Liver (tissue), 8 donors: ENCODE measurements at regions not wholly inside any gene's neighbourhood (a gene's known extent, or its start where the extent isn't known, plus 50 kb on each side); places are given as distances from the start of the nearest gene placed in this dataset.

Experiments
- DNase-seq: peaks from one replicate; pipeline ENCODE4 v3.0.0-alpha.2; 2017; ENCODE audit warnings: low spot score
- H3K27ac ChIP-seq, 2 donors: one replicate each; pipeline ENCODE4 v1.7.0; 2013; ENCODE audit warnings: inconsistent platforms in 2 of 2, low read length in 2 of 2, control low read depth in 1 of 2, low read depth in 1 of 2, mild to moderate bottlenecking in 1 of 2
- H3K27me3 ChIP-seq, 4 donors: one replicate each; pipeline versions ENCODE4 v1.6.1 to v1.7.0; 2013; ENCODE audit warnings: low read length in 3 of 4, inconsistent platforms in 1 of 4, mild to moderate bottlenecking in 1 of 4, moderate library complexity in 1 of 4; ENCODE audit not compliant: control insufficient read depth in 4 of 4, insufficient read depth in 4 of 4
- H3K36me3 ChIP-seq, 4 donors: one replicate each; pipeline versions ENCODE4 v1.6.1 to v1.7.0; 2013; ENCODE audit warnings: low read length in 3 of 4, mild to moderate bottlenecking in 3 of 4, low read depth in 1 of 4, moderate library complexity in 1 of 4; ENCODE audit not compliant: control insufficient read depth in 4 of 4, insufficient read depth in 3 of 4
- H3K4me1 ChIP-seq, 4 donors: one replicate each; pipeline versions ENCODE4 v1.6.1 to v1.7.0; 2013; ENCODE audit warnings: low read length in 3 of 4, mild to moderate bottlenecking in 3 of 4, moderate library complexity in 1 of 4; ENCODE audit not compliant: control insufficient read depth in 4 of 4, insufficient read depth in 4 of 4
- H3K4me3 ChIP-seq, 3 donors: one replicate each; pipeline versions ENCODE4 v1.6.1 to v1.7.0; 2013; ENCODE audit warnings: low read length in 3 of 3, control low read depth in 1 of 3, low read depth in 1 of 3, mild to moderate bottlenecking in 1 of 3
- H3K9ac ChIP-seq, 2 donors: one replicate each; pipeline ENCODE4 v1.7.0; 2013; ENCODE audit warnings: low read length in 2 of 2, mild to moderate bottlenecking in 2 of 2, moderate library complexity in 2 of 2, control low read depth in 1 of 2, low read depth in 1 of 2
- H3K9me3 ChIP-seq, 4 donors: one replicate each; pipeline versions ENCODE4 v1.6.1 to v1.7.0; 2013; ENCODE audit warnings: low read length in 3 of 4; ENCODE audit not compliant: control insufficient read depth in 4 of 4
- EGR1 ChIP-seq, 2 donors: IDR thresholded peaks; 2 replicates each; pipeline ENCODE4 v1.6.1; 2016 to 2018; ENCODE audit warnings: antibody characterized with exemption in 2 of 2, low read depth in 2 of 2
- FOXA1 ChIP-seq: IDR thresholded peaks from 2 replicates; pipeline ENCODE4 v1.6.1; 2016; ENCODE audit warnings: antibody characterized with exemption
- FOXA2 ChIP-seq: IDR thresholded peaks from 2 replicates; pipeline ENCODE4 v1.6.1; 2016; ENCODE audit warnings: antibody characterized with exemption
- GABPA ChIP-seq, 2 donors: IDR thresholded peaks in 1 of 2; conservative IDR thresholded peaks in 1 of 2; 2 replicates each; pipeline ENCODE4 v1.6.1; 2016; ENCODE audit warnings: antibody characterized with exemption in 2 of 2, mild to moderate bottlenecking in 1 of 2, moderate library complexity in 1 of 2
- HNF4A ChIP-seq, 2 donors: conservative IDR thresholded peaks; 2 replicates each; pipeline ENCODE4 v1.6.1; 2016; ENCODE audit warnings: antibody characterized with exemption in 2 of 2, mild to moderate bottlenecking in 2 of 2
- HNF4G ChIP-seq: IDR thresholded peaks from 2 replicates; pipeline ENCODE4 v1.6.1; 2016; ENCODE audit warnings: antibody characterized with exemption
- JUND ChIP-seq, 2 donors: IDR thresholded peaks; 2 replicates each; pipeline ENCODE4 v1.6.1; 2016; ENCODE audit warnings: antibody characterized with exemption in 2 of 2
- NR2F2 ChIP-seq: IDR thresholded peaks from 2 replicates; pipeline ENCODE4 v1.6.1; 2016; ENCODE audit warnings: antibody characterized with exemption
- RAD21 ChIP-seq, 2 donors: IDR thresholded peaks; 2 replicates each; pipeline ENCODE4 v1.6.1; 2016; ENCODE audit warnings: antibody characterized with exemption in 2 of 2, mild to moderate bottlenecking in 2 of 2
- RXRA ChIP-seq, 2 donors: IDR thresholded peaks; 2 replicates each; pipeline ENCODE4 v1.6.1; 2017 to 2018; ENCODE audit warnings: antibody characterized with exemption in 2 of 2, mild to moderate bottlenecking in 1 of 2
- SP1 ChIP-seq: IDR thresholded peaks from 2 replicates; pipeline ENCODE4 v1.6.1; 2018; ENCODE audit warnings: antibody characterized with exemption, mild to moderate bottlenecking
- TAF1 ChIP-seq: conservative IDR thresholded peaks from 2 replicates; pipeline ENCODE4 v1.6.1; 2016; ENCODE audit warnings: antibody characterized with exemption, mild to moderate bottlenecking
- YY1 ChIP-seq: IDR thresholded peaks from 2 replicates; pipeline ENCODE4 v1.6.1; 2016; ENCODE audit warnings: antibody characterized with exemption, mild to moderate bottlenecking
- WGBS: extraction: QIAGEN DNeasy Blood & Tissue Kit; methylation state at CpG from one replicate; pipeline ENCODE4 v1.1.7; 2013; 5-methylcytosine and 5-hydroxymethylcytosine counted together
- TF ChIP-seq, protein P1 (sequence below): fragments of 150-350 bp; IDR thresholded peaks from 2 replicates; pipeline ENCODE4 v1.5.1; 2017; ENCODE audit warnings: improper control_type of control experiment, low read depth, low read length; ENCODE audit not compliant: missing input control
- TF ChIP-seq, protein P2 (sequence below): IDR thresholded peaks from 2 replicates; pipeline ENCODE4 v1.6.1; 2016; ENCODE audit warnings: antibody characterized with exemption, mild to moderate bottlenecking
- TF ChIP-seq, protein P3 (sequence below): IDR thresholded peaks from 2 replicates; pipeline ENCODE4 v1.6.1; 2016; ENCODE audit warnings: antibody characterized with exemption
- TF ChIP-seq, protein P4 (sequence below): IDR thresholded peaks from 2 replicates; pipeline ENCODE4 v1.6.1; 2016; ENCODE audit warnings: antibody characterized with exemption
- TF ChIP-seq, protein P5 (sequence below): IDR thresholded peaks from 2 replicates; pipeline ENCODE4 v1.6.1; 2016; ENCODE audit warnings: antibody characterized with exemption
- donor health status: healthy.
- donor health status: healthy.
- donor health status: healthy.
- donor health status: healthy.
- donor health status: healthy.

DNA sequence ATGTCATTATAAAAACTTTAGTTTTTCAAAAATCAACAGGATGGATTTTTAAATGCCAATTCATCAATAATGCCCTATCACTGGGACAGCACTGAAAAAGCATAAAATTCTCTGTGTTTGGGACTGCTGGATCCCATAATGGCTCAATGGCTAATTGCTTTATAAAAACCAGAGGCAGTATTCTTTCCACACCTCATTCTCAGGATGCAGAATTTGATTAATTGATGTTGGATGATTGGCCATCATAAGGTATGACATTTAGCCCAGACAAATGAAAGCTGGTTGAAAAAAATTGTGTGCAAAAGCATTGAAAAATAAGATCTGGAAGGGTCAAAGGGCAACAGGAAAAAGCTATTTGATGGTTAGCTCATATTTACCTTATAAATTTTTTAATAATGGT is 362.2 kb upstream of the SNX7 start (continued):
- TF ChIP-seq, protein P1, sequence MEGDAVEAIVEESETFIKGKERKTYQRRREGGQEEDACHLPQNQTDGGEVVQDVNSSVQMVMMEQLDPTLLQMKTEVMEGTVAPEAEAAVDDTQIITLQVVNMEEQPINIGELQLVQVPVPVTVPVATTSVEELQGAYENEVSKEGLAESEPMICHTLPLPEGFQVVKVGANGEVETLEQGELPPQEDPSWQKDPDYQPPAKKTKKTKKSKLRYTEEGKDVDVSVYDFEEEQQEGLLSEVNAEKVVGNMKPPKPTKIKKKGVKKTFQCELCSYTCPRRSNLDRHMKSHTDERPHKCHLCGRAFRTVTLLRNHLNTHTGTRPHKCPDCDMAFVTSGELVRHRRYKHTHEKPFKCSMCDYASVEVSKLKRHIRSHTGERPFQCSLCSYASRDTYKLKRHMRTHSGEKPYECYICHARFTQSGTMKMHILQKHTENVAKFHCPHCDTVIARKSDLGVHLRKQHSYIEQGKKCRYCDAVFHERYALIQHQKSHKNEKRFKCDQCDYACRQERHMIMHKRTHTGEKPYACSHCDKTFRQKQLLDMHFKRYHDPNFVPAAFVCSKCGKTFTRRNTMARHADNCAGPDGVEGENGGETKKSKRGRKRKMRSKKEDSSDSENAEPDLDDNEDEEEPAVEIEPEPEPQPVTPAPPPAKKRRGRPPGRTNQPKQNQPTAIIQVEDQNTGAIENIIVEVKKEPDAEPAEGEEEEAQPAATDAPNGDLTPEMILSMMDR: no peak
- TF ChIP-seq GABPA (IDR thresholded peaks at IDR 0.05 in 1 of 2, conservative IDR thresholded peaks at IDR 0.05 in 1 of 2) (no peak), YY1 (no peak), HNF4G (no peak), FOXA2 (no peak)

DNA sequence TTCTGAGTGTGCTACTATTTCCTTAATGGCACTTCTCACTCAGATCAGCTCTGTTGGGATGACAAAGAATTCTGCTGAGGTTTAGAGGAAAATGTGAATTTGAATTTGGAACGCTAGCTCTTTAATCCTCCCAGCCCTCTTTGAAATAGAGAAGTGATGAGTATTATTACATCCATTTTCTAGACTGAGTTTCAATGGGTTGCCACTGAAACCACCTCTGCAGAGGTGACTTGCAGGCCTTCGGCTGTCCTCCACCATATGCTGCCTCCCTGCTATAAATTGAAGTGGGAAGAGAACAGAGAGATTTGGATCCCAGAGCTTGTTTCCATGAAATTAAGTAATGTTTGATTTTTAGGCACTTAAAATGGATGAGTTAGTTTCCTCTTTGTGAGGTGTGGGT is 363.2 kb upstream of the SNX7 start:
- no peak for TF ChIP-seq FOXA1
- TF ChIP-seq, protein P2, sequence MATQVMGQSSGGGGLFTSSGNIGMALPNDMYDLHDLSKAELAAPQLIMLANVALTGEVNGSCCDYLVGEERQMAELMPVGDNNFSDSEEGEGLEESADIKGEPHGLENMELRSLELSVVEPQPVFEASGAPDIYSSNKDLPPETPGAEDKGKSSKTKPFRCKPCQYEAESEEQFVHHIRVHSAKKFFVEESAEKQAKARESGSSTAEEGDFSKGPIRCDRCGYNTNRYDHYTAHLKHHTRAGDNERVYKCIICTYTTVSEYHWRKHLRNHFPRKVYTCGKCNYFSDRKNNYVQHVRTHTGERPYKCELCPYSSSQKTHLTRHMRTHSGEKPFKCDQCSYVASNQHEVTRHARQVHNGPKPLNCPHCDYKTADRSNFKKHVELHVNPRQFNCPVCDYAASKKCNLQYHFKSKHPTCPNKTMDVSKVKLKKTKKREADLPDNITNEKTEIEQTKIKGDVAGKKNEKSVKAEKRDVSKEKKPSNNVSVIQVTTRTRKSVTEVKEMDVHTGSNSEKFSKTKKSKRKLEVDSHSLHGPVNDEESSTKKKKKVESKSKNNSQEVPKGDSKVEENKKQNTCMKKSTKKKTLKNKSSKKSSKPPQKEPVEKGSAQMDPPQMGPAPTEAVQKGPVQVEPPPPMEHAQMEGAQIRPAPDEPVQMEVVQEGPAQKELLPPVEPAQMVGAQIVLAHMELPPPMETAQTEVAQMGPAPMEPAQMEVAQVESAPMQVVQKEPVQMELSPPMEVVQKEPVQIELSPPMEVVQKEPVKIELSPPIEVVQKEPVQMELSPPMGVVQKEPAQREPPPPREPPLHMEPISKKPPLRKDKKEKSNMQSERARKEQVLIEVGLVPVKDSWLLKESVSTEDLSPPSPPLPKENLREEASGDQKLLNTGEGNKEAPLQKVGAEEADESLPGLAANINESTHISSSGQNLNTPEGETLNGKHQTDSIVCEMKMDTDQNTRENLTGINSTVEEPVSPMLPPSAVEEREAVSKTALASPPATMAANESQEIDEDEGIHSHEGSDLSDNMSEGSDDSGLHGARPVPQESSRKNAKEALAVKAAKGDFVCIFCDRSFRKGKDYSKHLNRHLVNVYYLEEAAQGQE: no peak
- TF ChIP-seq YY1: no peak
- no peak for TF ChIP-seq RAD21 (IDR thresholded peaks at IDR 0.05)
- no peak for TF ChIP-seq HNF4G
- TF ChIP-seq, protein P3, sequence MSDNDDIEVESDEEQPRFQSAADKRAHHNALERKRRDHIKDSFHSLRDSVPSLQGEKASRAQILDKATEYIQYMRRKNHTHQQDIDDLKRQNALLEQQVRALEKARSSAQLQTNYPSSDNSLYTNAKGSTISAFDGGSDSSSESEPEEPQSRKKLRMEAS: no peak
- TF ChIP-seq FOXA2: no peak
- TF ChIP-seq, protein P4, sequence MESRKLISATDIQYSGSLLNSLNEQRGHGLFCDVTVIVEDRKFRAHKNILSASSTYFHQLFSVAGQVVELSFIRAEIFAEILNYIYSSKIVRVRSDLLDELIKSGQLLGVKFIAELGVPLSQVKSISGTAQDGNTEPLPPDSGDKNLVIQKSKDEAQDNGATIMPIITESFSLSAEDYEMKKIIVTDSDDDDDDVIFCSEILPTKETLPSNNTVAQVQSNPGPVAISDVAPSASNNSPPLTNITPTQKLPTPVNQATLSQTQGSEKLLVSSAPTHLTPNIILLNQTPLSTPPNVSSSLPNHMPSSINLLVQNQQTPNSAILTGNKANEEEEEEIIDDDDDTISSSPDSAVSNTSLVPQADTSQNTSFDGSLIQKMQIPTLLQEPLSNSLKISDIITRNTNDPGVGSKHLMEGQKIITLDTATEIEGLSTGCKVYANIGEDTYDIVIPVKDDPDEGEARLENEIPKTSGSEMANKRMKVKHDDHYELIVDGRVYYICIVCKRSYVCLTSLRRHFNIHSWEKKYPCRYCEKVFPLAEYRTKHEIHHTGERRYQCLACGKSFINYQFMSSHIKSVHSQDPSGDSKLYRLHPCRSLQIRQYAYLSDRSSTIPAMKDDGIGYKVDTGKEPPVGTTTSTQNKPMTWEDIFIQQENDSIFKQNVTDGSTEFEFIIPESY: no peak
- TF ChIP-seq TAF1: no peak
- no peak for TF ChIP-seq RXRA (IDR thresholded peaks at IDR 0.05)
- no peak for TF ChIP-seq JUND (IDR thresholded peaks at IDR 0.05)
- TF ChIP-seq, protein P1: no peak
- no peak for TF ChIP-seq SP1
- TF ChIP-seq HNF4A (conservative IDR thresholded peaks at IDR 0.05): no peak
- TF ChIP-seq, protein P5, sequence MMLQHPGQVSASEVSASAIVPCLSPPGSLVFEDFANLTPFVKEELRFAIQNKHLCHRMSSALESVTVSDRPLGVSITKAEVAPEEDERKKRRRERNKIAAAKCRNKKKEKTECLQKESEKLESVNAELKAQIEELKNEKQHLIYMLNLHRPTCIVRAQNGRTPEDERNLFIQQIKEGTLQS: no peak
- TF ChIP-seq GABPA (IDR thresholded peaks at IDR 0.05 in 1 of 2, conservative IDR thresholded peaks at IDR 0.05 in 1 of 2): no peak
- no peak for TF ChIP-seq EGR1 (IDR thresholded peaks at IDR 0.05; ENCODE audit: low read depth in 2 of 2)
- TF ChIP-seq NR2F2: no peak
- DNase-seq: no peak
- Histone ChIP-seq H3K36me3 (no peaks in the 10 kb centered on the region), H3K4me1 (no peaks in the 10 kb centered on the region), H3K27me3 (no peaks in the 10 kb centered on the region), H3K9ac (no peak overlapping the region), H3K4me3 (no peak overlapping the region), H3K27ac (no peak overlapping the region), H3K9me3 (no peaks in the 10 kb centered on the region)
- 94% methylated on average over 2 of the region's 2 CpGs for WGBS
